Cardiac muscle cell (in vitro differentiated cells and primary cell): ENCODE measurements at regions not wholly inside any gene's neighbourhood (a gene's known extent, or its start where the extent isn't known, plus 50 kb on each side); places are given as distances from the start of the nearest gene placed in this dataset.

Source experiments
- DNase-seq, 2 donors: peaks; one replicate each; pipeline versions ENCODE4 v3.0.0 to v3.0.0-alpha.2; 2010 to 2017; ENCODE audit warnings: low read depth in 1 of 2, low spot score in 1 of 2
- H3K27ac ChIP-seq: fragments of 200-600 bp; sonication (generic); 2 replicates; pipeline ENCODE4 v1.5.1; 2016
- H3K27me3 ChIP-seq: fragments of 200-600 bp; sonication (generic); 2 replicates; pipeline ENCODE4 v1.6.0; 2016; ENCODE audit warnings: control low read depth
- H3K36me3 ChIP-seq: fragments of 200-600 bp; sonication (generic); 2 replicates; pipeline ENCODE4 v1.5.1; 2016; ENCODE audit warnings: control low read depth
- H3K4me1 ChIP-seq: fragments of 200-600 bp; sonication (generic); 2 replicates; pipeline ENCODE4 v1.8.1; 2017; ENCODE audit warnings: low read depth, mild to moderate bottlenecking, mixed run types
- H3K4me3 ChIP-seq: fragments of 200-600 bp; sonication (generic); 2 replicates; pipeline ENCODE4 v1.5.1; 2016; ENCODE audit warnings: mild to moderate bottlenecking
- H3K9me3 ChIP-seq: fragments of 200-600 bp; sonication (generic); 2 replicates; pipeline ENCODE4 v1.5.1; 2017; ENCODE audit warnings: low read depth, mild to moderate bottlenecking, control low read depth
- CTCF ChIP-seq: IDR thresholded peaks from 2 replicates; pipeline ENCODE4 v1.5.1; 2012; ENCODE audit warnings: low read depth, mild to moderate bottlenecking, low read length

- H3K36me3 ChIP-seq = no peaks in the 10 kb centered on the region
- no peak for TF ChIP-seq CTCF
Measured at GRCh38 chr18:67715567-67715966, 199.0 kb upstream of the DSEL start.

GRCh38 chr18:67710639-67711038, 194.1 kb upstream of the DSEL start:
- Histone ChIP-seq H3K36me3 (no peaks in the 10 kb centered on the region), H3K4me1 (no peaks in the 10 kb centered on the region), H3K27ac (no peak overlapping the region), H3K9me3 (no peaks in the 10 kb centered on the region), H3K27me3 (no peaks in the 10 kb centered on the region), H3K4me3 (no peak overlapping the region)
- no peak for DNase-seq
- peak; percentile 5 for TF ChIP-seq CTCF

More at GRCh38 chr18:67715567-67715966, 199.0 kb upstream of the DSEL start:
- Histone ChIP-seq H3K9me3 (no peaks in the 10 kb centered on the region), H3K27me3 (no peaks in the 10 kb centered on the region), H3K4me1 (no peaks in the 10 kb centered on the region), H3K4me3 (no peak overlapping the region), H3K27ac (no peak overlapping the region)
- DNase-seq = no peak

GRCh38 chr18:67705748-67706147, 189.2 kb upstream of the DSEL start:
- DNase-seq = peak; percentile 16 to 24
- Histone ChIP-seq H3K9me3 (no peaks in the 10 kb centered on the region), H3K27me3 (no peaks in the 10 kb centered on the region), H3K27ac (no peak overlapping the region), H3K36me3 (no peaks in the 10 kb centered on the region), H3K4me3 (no peak overlapping the region), H3K4me1 (no peaks in the 10 kb centered on the region)
- peak; percentile 6 for TF ChIP-seq CTCF

- Histone ChIP-seq H3K27ac (no peak overlapping the region), H3K27me3 (no peaks in the 10 kb centered on the region), H3K4me3 (no peak overlapping the region), H3K36me3 (no peaks in the 10 kb centered on the region), H3K9me3 (no peaks in the 10 kb centered on the region), H3K4me1 (peaks cover 5% of the 10 kb centered on the region)
- TF ChIP-seq CTCF = no peak
- no peak for DNase-seq
Measured at GRCh38 chr18:67695684-67696083, 179.2 kb upstream of the DSEL start.

- H3K4me1 ChIP-seq = peaks cover 5% of the 10 kb centered on the region
- no peak for DNase-seq
- H3K4me3 ChIP-seq = no peak overlapping the region
- no peak overlapping the region for H3K27ac ChIP-seq
- no peaks in the 10 kb centered on the region for H3K36me3 ChIP-seq
- no peaks in the 10 kb centered on the region for H3K9me3 ChIP-seq
- no peaks in the 10 kb centered on the region for H3K27me3 ChIP-seq
- no peak for TF ChIP-seq CTCF
Measured at GRCh38 chr18:67694787-67695186, 178.3 kb upstream of the DSEL start.

- DNase-seq = no peak
- Histone ChIP-seq H3K36me3 (no peaks in the 10 kb centered on the region), H3K4me3 (no peak overlapping the region), H3K27ac (no peak overlapping the region), H3K9me3 (no peaks in the 10 kb centered on the region), H3K27me3 (no peaks in the 10 kb centered on the region), H3K4me1 (peaks cover 5% of the 10 kb centered on the region)
- TF ChIP-seq CTCF = no peak
Measured at GRCh38 chr18:67692811-67693210, 176.3 kb upstream of the DSEL start.
